Testis (tissue), 2 donors: ENCODE measurements at regions not wholly inside any gene's neighbourhood (a gene's known extent, or its start where the extent isn't known, plus 50 kb on each side); places are given as distances from the start of the nearest gene placed in this dataset.
A peak's percentile ranks its signal among the peaks of the same experiment; 100 is the strongest.

Source experiments
- DNase-seq: peaks from one replicate; pipeline ENCODE4 v3.0.0-alpha.2; 2019
- H3K27ac ChIP-seq, 2 donors: fragments of 200-600 bp; sonication (generic); one replicate each; pipeline ENCODE4 v1.5.1; 2019
- H3K27me3 ChIP-seq: fragments of 200-600 bp; sonication (generic); one replicate; pipeline ENCODE4 v1.5.1; 2019
- H3K36me3 ChIP-seq: fragments of 200-600 bp; sonication (generic); one replicate; pipeline ENCODE4 v1.5.1; 2017; ENCODE audit warnings: low read depth; ENCODE audit errors: missing control alignments
- H3K4me1 ChIP-seq: fragments of 200-600 bp; sonication (generic); one replicate; pipeline ENCODE4 v1.5.1; 2019
- H3K4me3 ChIP-seq, 2 donors: fragments of 200-600 bp; sonication (generic); one replicate each; pipeline ENCODE4 v1.5.1; 2017 to 2019
- H3K9me3 ChIP-seq: fragments of 200-600 bp; sonication (generic); one replicate; pipeline ENCODE4 v1.5.1; 2017
- CTCF ChIP-seq, 3 experiments: fragments of 450-650 bp in 2 of 3; fragments of 200-600 bp in 1 of 3; sonication (generic) in 1 of 3; IDR thresholded peaks; one replicate each; pipeline ENCODE4 v1.5.1; 2016 to 2019; ENCODE audit warnings: antibody characterized with exemption in 3 of 3, mild to moderate bottlenecking in 2 of 3, moderate library complexity in 1 of 3
- POLR2A ChIP-seq: fragments of 450-650 bp; IDR thresholded peaks from one replicate; pipeline ENCODE4 v1.6.1; 2017; ENCODE audit warnings: antibody characterized with exemption, mild to moderate bottlenecking, moderate library complexity
- WGBS, 2 donors: methylation state at CpG; one replicate each; pipeline ENCODE4 v1.1.5; 2018; 5-methylcytosine and 5-hydroxymethylcytosine counted together
- intact Hi-C: fragments of 100-400 bp; cut with DNase I; formaldehyde crosslinking; loops from one replicate; pipeline ENCODE4 v1.15.1; 2023; ENCODE audit warnings: low total_unique reads

- TF ChIP-seq POLR2A (no peak), CTCF (IDR thresholded peaks at IDR 0.05) (no peak)
- Histone ChIP-seq H3K36me3 (no peaks in the 10 kb centered on the region), H3K27me3 (no peaks in the 10 kb centered on the region), H3K4me1 (no peaks in the 10 kb centered on the region), H3K27ac (no peak overlapping the region), H3K4me3 (no peak overlapping the region), H3K9me3 (no peaks in the 10 kb centered on the region)
- intact Hi-C loops, result no loop called here
- WGBS, 2 donors, result 81 to 83% methylated on average over 8 of the region's 8 CpGs
- no peak for DNase-seq
These were observed 814.2 kb upstream of the SLITRK5 start for GRCh38 chr13:86856991-86857390.

GRCh38 chr13:86858216-86858615, 813.0 kb upstream of the SLITRK5 start:
- no peaks in the 10 kb centered on the region for H3K9me3 ChIP-seq
- no peaks in the 10 kb centered on the region for H3K27me3 ChIP-seq
- H3K27ac ChIP-seq, result no peak overlapping the region
- no peak for TF ChIP-seq POLR2A
- TF ChIP-seq CTCF (IDR thresholded peaks at IDR 0.05), result no peak
- no peak for DNase-seq
- intact Hi-C loops, result no loop called here
- H3K36me3 ChIP-seq, result no peaks in the 10 kb centered on the region
- H3K4me1 ChIP-seq, result no peaks in the 10 kb centered on the region
- H3K4me3 ChIP-seq, result no peak overlapping the region

GRCh38 chr13:86862137-86862536, 809.0 kb upstream of the SLITRK5 start:
- intact Hi-C loops, result no loop called here
- Histone ChIP-seq H3K9me3 (no peaks in the 10 kb centered on the region), H3K4me3 (no peak overlapping the region)

GRCh38 chr13:86864376-86864775, 806.8 kb upstream of the SLITRK5 start:
- 67 to 93% methylated on average over 3 of the region's 3 CpGs for WGBS, 2 donors
- no peaks in the 10 kb centered on the region for H3K9me3 ChIP-seq
- H3K27me3 ChIP-seq, result no peaks in the 10 kb centered on the region
- intact Hi-C loops, result no loop called here
- TF ChIP-seq CTCF (IDR thresholded peaks at IDR 0.05) (no peak), POLR2A (no peak)
- no peak for DNase-seq
- H3K27ac ChIP-seq, result no peak overlapping the region
- no peaks in the 10 kb centered on the region for H3K4me1 ChIP-seq
- no peak overlapping the region for H3K4me3 ChIP-seq
- no peaks in the 10 kb centered on the region for H3K36me3 ChIP-seq

More at GRCh38 chr13:86862137-86862536, 809.0 kb upstream of the SLITRK5 start:
- TF ChIP-seq CTCF (IDR thresholded peaks at IDR 0.05) (no peak), POLR2A (no peak)
- DNase-seq, result no peak
- H3K27me3 ChIP-seq, result no peaks in the 10 kb centered on the region
- H3K4me1 ChIP-seq, result no peaks in the 10 kb centered on the region
- H3K36me3 ChIP-seq, result no peaks in the 10 kb centered on the region
- no peak overlapping the region for H3K27ac ChIP-seq

GRCh38 chr13:86870444-86870843, 800.7 kb upstream of the SLITRK5 start:
- Histone ChIP-seq H3K4me1 (no peaks in the 10 kb centered on the region), H3K9me3 (no peaks in the 10 kb centered on the region), H3K27ac (no peak overlapping the region), H3K36me3 (no peaks in the 10 kb centered on the region), H3K27me3 (no peaks in the 10 kb centered on the region), H3K4me3 (no peak overlapping the region)
- TF ChIP-seq CTCF (IDR thresholded peaks at IDR 0.05), result peak; percentile 38 to 72 (median 42)
- no peak for TF ChIP-seq POLR2A
- intact Hi-C loops, result no loop called here
- DNase-seq, result no peak
- 11 to 19% methylated on average over 2 of the region's 2 CpGs for WGBS, 2 donors
